ENCODE measurements at regions not wholly inside any gene's neighbourhood (a gene's known extent, or its start where the extent isn't known, plus 50 kb on each side); places are given as distances from the start of the nearest gene placed in this dataset.

DNA sequence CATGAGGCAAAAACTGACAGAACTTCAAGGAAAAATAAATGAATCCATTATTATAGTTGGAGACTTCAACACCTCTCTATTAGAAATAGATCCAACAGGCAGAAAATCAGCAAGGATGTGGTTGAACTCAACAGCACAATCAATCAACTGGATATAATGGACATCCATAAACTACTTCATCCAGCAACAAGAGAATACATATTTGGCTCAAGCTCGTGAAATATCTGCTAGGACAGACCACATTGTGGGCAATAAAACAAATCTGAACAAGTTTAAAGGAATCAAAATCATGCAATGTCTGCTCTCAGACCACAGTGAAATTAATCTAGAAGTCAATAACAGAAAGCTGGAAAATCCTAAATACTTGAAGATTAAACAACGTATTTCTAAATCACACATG lies 362.6 kb downstream of the CD109 start:
- WGBS, 2 donors (ENCODE audit: low coverage in 1 of 2): 56 to 59% methylated on average over 2 of the region's 2 CpGs
- in situ Hi-C loops (cut with MboI; ENCODE audit: low pct_ligation_motif_present in 1 of 4, low pct_unique_long_range_greater_than_20kb in 1 of 4, low sequenced_read_pairs in 3 of 4) (no loop called here), intact Hi-C loops (cut with DNase I; ENCODE audit: low total_unique reads) (no loop called here)
- Histone ChIP-seq H3K27me3 (no peaks in the 10 kb centered on the region), H3K27ac (no peak overlapping the region), H3K4me1 (no peaks in the 10 kb centered on the region), H3K4me3 (no peak overlapping the region), H3K36me3 (no peaks in the 10 kb centered on the region), H3K9me3 (no peaks in the 10 kb centered on the region)
- no peak for TF ChIP-seq POLR2AphosphoS5 (IDR thresholded peaks at IDR 0.05)
- DNase-seq: no peak

DNA sequence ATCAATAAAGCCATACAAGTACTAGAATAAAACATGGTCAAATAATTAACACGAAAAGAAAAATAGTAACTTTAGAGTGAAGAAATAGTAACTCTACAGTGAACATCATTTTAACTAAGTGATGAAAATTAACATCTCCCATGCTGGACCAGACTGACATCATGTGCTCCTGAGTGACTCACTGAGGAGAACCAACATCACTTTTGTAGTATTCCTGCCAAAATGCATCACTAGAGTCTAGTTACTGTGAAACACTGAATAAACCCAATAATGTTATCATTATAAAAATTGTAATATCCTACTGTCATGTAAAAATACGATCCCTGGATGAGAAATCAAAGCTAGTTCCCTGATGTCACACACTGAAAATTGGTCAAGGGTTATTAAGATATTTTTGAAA lies 361.3 kb downstream of the CD109 start:
- H3K4me3 ChIP-seq: no peak overlapping the region
- DNase-seq: no peak
- no peaks in the 10 kb centered on the region for H3K36me3 ChIP-seq
- no peak for TF ChIP-seq EP300 (IDR thresholded peaks at IDR 0.05; ENCODE audit: low read depth)
- no peak for TF ChIP-seq POLR2A (IDR thresholded peaks at IDR 0.05)
- no peak for TF ChIP-seq POLR2AphosphoS5 (IDR thresholded peaks at IDR 0.05)
- TF ChIP-seq, protein P1, sequence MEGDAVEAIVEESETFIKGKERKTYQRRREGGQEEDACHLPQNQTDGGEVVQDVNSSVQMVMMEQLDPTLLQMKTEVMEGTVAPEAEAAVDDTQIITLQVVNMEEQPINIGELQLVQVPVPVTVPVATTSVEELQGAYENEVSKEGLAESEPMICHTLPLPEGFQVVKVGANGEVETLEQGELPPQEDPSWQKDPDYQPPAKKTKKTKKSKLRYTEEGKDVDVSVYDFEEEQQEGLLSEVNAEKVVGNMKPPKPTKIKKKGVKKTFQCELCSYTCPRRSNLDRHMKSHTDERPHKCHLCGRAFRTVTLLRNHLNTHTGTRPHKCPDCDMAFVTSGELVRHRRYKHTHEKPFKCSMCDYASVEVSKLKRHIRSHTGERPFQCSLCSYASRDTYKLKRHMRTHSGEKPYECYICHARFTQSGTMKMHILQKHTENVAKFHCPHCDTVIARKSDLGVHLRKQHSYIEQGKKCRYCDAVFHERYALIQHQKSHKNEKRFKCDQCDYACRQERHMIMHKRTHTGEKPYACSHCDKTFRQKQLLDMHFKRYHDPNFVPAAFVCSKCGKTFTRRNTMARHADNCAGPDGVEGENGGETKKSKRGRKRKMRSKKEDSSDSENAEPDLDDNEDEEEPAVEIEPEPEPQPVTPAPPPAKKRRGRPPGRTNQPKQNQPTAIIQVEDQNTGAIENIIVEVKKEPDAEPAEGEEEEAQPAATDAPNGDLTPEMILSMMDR (IDR thresholded peaks at IDR 0.05): no peak
- no peak overlapping the region for H3K27ac ChIP-seq
- H3K9me3 ChIP-seq: no peaks in the 10 kb centered on the region
- WGBS, 2 donors (ENCODE audit: low coverage in 1 of 2): 72 to 82% methylated on average over 2 of the region's 2 CpGs
- no peaks in the 10 kb centered on the region for H3K4me1 ChIP-seq
- no peaks in the 10 kb centered on the region for H3K27me3 ChIP-seq
- intact Hi-C loops (cut with DNase I; ENCODE audit: low total_unique reads): no loop called here
- in situ Hi-C loops (cut with MboI; ENCODE audit: low pct_ligation_motif_present in 1 of 4, low pct_unique_long_range_greater_than_20kb in 1 of 4, low sequenced_read_pairs in 3 of 4): no loop called here

DNA sequence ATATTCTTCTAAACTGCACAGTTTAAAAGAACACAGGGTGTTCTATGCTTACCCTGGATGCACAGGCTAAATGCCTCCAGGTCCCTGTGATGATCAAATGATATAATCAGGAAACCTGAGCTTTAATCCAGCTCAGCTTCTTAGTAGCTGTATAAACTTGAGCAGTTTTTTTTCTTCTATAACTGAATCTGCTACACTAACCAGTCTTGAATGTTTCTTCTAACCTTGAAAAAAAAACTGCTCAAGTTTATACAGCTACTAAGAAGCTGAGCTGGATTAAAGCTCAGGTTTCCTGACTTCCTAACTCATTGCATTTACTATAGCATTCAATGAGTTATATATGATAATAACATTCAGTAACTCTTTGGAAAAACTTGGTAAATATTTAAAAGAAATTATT lies 358.2 kb downstream of the CD109 start:
- intact Hi-C loops (cut with DNase I; ENCODE audit: low total_unique reads): no loop called here
- Histone ChIP-seq H3K9me3 (no peaks in the 10 kb centered on the region), H3K4me1 (no peaks in the 10 kb centered on the region), H3K36me3 (no peaks in the 10 kb centered on the region), H3K4me3 (no peak overlapping the region), H3K27ac (no peak overlapping the region), H3K27me3 (no peaks in the 10 kb centered on the region)
- TF ChIP-seq, protein P1 (IDR thresholded peaks at IDR 0.05): no peak
- TF ChIP-seq POLR2A (IDR thresholded peaks at IDR 0.05): no peak
- TF ChIP-seq POLR2AphosphoS5 (IDR thresholded peaks at IDR 0.05): no peak
- TF ChIP-seq EP300 (IDR thresholded peaks at IDR 0.05; ENCODE audit: low read depth): no peak
- DNase-seq: no peak
- in situ Hi-C loops (cut with MboI; ENCODE audit: low pct_ligation_motif_present in 1 of 4, low pct_unique_long_range_greater_than_20kb in 1 of 4, low sequenced_read_pairs in 3 of 4): no loop called here

DNA sequence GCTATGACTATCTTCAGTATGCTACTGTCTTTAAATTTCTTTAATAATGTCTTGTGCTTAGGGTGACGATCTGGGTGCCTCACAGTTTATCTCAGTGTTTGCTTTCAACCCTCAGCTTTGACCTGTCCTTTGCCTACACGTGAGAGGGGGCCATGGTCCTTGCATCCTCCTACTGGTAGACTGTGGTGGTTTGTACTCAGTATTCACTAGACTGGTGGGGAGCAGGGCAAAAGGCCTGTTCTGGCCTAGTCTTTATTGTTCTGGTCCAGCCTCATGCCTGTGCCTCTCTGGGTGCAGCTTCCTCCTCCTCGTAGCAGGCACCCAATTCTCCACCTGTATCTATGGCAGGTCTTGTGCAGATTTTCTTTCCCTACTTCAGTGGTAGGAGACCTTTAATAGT lies 354.9 kb downstream of the CD109 start:
- intact Hi-C loops (cut with DNase I; ENCODE audit: low total_unique reads): no loop called here
- Histone ChIP-seq H3K27ac (no peak overlapping the region), H3K4me3 (no peak overlapping the region), H3K36me3 (no peaks in the 10 kb centered on the region), H3K9me3 (peaks cover 0 to 6% of the 10 kb centered on the region in 2 donors), H3K4me1 (no peaks in the 10 kb centered on the region), H3K27me3 (no peaks in the 10 kb centered on the region)
- no peak for TF ChIP-seq POLR2A (IDR thresholded peaks at IDR 0.05)
- TF ChIP-seq, protein P1 (IDR thresholded peaks at IDR 0.05): no peak
- TF ChIP-seq POLR2AphosphoS5 (IDR thresholded peaks at IDR 0.05): no peak
- TF ChIP-seq EP300 (IDR thresholded peaks at IDR 0.05; ENCODE audit: low read depth): no peak
- in situ Hi-C loops (cut with MboI; ENCODE audit: low pct_ligation_motif_present in 1 of 4, low pct_unique_long_range_greater_than_20kb in 1 of 4, low sequenced_read_pairs in 3 of 4): no loop called here
- DNase-seq: no peak
- 34 to 45% methylated on average over 3 of the region's 3 CpGs for WGBS, 2 donors (ENCODE audit: low coverage in 1 of 2)

DNA sequence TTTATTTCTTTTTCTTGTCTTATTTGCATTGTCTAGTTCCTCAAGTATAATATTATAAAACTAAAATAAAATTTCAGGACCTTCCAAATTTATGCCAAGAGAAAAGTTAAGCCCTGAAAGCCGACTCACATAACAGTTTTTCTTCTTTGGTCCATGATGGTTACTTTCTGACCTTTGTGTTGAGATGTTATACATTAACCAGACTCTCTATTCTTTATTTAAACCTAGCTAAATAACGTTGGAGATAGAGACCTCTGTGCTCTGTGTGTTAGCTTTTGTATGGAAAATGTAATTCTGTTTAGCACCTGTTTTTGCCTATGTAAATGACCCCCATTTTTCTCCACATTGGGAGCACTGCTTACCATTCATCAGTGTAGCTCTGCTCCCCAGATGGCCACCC lies 352.4 kb downstream of the CD109 start:
- intact Hi-C loops (cut with DNase I; ENCODE audit: low total_unique reads): no loop called here
- TF ChIP-seq POLR2AphosphoS5 (IDR thresholded peaks at IDR 0.05): no peak
- TF ChIP-seq, protein P1 (IDR thresholded peaks at IDR 0.05): no peak
- no peak for TF ChIP-seq POLR2A (IDR thresholded peaks at IDR 0.05)
- TF ChIP-seq EP300 (IDR thresholded peaks at IDR 0.05; ENCODE audit: low read depth): no peak
- H3K36me3 ChIP-seq: no peaks in the 10 kb centered on the region
- 21 to 46% methylated on average over 2 of the region's 2 CpGs for whole genome bisulfite sequencing, 2 donors (ENCODE audit: low coverage in 1 of 2)
- H3K4me3 ChIP-seq: no peak overlapping the region
- DNase-seq: no peak
- peaks cover 0 to 6% of the 10 kb centered on the region in 2 donors for H3K9me3 ChIP-seq
- H3K27me3 ChIP-seq: no peaks in the 10 kb centered on the region
- H3K4me1 ChIP-seq: no peaks in the 10 kb centered on the region
- in situ Hi-C loops (cut with MboI; ENCODE audit: low pct_ligation_motif_present in 1 of 4, low pct_unique_long_range_greater_than_20kb in 1 of 4, low sequenced_read_pairs in 3 of 4): no loop called here
- no peak overlapping the region for H3K27ac ChIP-seq

Measured in transverse colon (tissue), 4 donors.